T-helper 1 cell treated with Interleukin-12 subunit alpha and Interleukin-12 subunit beta and Interleukin-4 antibody, amounts not matched to agents 30 ng/mL and 1 ng/mL, for 36 hours (primary cell): ENCODE measurements at regions not wholly inside any gene's neighbourhood (a gene's known extent, or its start where the extent isn't known, plus 50 kb on each side); places are given as distances from the start of the nearest gene placed in this dataset.

ENCODE experiments used
- intact Hi-C: fragments of 100-400 bp; cut with micrococcal nuclease; formaldehyde crosslinking; loops from one replicate; pipeline ENCODE4 v1.15.1; 2024

GRCh38 chr4:137209240-137209639 lies 323.1 kb downstream of the PCDH18 start:
- intact Hi-C loops = no loop called here

- intact Hi-C loops = no loop called here
Observed at GRCh38 chr4:137206781-137207180, 325.5 kb downstream of the PCDH18 start.

DNA sequence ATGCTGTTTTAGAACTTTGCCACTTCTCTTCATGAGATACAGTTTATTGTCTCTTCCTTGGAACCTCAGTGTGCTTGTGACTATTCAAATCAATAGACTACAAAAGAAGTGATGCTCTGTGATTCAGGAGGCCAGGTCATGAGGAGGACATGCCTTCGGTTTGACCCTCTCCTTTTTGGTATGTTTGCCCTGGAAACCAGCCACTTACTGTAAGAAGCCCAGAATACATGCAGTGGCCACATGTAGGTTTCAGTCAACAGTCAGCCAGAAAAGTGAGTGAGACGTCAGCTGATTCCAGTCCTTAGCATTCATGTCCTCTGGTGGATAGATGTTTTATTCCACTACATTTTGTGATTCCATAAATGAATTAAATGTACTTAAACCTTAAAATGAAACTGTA lies 328.7 kb downstream of the PCDH18 start:
- intact Hi-C loops = no loop called here

- intact Hi-C loops = no loop called here
Observed at GRCh38 chr4:137200322-137200721, 332.0 kb downstream of the PCDH18 start.

DNA sequence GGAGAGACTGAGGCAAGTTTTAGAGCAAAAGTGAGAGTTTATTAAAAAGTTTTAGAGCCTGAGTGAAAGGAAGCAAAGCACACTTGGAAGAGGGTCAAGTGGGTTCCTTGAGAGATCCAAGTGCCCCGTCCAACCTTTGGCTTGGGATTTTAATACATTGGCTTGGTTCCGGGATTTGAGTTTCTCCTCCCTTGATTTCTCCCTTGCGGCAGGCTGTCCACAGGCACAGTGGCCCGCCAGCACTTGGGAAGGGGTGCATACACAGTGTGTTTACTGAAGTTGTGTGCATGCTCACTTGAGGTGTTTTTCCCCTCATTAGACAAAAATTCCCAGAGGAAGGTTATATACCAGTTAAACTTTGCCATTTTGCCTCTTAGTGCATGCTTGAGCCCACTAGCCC lies 333.5 kb downstream of the PCDH18 start:
- intact Hi-C loops = no loop called here

DNA sequence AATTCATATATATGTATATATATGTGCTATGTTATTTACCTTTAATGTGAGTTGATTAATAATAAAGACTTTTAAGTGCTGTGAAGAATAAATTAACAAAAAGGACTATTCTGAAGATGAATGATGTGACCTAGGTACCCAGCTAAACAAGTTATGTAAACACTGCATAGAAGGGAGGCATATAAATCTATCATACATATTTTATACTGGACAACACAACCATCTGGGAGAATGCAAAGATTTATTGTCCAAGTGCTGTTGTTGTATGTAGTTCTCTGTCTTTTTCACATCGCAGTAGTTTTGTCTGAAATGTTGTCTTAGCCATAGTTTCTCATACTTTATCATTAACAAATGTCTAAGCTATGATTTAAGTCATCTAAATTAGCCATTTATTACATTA lies 337.6 kb downstream of the PCDH18 start:
- intact Hi-C loops = no loop called here

DNA sequence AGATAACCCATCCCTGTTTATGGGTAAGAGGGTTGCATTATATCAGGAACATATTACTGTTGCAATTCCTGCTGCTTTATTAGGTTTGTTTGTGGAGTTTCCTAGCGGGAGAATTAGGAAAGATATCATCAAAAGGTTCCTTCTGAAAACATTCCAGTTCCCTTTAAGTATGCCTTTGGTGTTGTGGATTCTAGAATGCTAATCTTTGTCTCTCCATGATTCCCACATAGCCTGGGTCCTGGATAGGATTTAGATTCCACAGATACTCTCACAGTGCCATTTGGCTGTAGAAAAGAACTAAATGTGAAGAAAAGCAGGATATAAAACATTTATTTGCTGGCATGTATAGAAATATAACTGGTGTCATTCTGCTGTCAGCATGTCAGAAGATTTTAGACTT lies 338.7 kb downstream of the PCDH18 start:
- intact Hi-C loops = no loop called here

DNA sequence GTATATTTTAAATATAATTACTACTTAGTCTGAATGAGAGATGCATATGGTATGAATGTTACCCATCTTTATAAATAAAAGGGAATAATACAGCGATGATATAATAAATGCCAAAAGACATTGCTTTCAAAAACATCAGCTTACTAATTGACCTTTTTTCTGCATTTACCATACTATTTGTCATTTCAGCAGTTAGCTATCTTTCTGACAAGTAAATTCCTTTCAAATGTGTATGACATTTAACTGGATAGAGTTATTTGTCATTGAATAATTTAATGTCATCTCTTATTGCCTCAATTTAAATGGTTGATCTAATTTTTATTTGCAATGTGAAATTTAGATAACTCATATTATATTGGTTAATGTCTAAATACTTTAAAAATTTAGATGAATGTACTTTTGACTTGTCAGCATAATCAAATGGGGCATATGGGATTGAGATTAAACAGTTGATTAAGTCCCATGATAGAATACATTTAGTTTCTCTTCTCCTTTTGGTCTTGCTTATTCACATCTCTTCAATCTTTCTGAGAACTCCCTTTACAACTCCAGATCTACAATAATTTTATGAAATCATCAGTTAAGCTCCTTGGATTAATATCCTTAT lies 350.9 kb downstream of the PCDH18 start:
- intact Hi-C loops = no loop called here

DNA sequence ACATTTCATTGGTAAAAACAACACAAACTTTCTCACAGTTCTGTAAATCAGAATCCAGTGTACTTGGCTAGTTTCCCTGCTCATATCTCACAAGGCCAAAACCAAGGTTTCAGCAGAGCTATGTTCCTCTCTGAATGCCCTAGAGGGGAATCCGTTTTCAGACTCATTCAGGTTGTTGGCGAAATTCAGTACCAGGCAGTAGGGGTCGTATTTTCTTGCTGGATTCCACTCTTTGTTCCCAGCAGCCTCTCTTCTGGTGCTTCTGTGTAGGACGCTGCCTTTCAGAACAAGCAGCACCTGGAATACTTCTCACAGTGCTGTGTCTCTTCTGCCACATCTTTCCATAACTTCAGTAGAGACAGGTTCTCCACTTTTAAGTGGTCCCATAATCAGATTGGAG lies 351.9 kb downstream of the PCDH18 start:
- intact Hi-C loops = no loop called here

- intact Hi-C loops = no loop called here
Observed at GRCh38 chr4:137156807-137157206, 375.5 kb downstream of the PCDH18 start.

DNA sequence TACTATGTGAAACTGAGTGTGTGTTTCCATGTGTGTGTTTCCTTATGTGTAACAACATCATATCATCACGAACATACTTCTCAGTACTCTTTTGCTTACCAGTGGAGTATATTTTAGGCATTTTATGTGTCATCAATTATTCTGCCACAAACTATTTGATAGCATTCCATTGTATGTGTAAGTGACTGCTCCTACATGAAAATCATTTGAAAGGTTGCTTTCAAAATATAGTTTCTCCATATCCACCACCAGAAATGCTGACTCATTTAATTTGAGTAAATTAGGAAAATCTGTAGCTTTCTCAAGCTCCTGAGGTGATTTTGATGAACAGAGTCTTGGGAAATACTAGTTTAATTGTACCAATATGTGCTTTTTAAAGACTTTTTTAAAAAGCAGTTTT lies 376.2 kb downstream of the PCDH18 start:
- intact Hi-C loops = no loop called here

DNA sequence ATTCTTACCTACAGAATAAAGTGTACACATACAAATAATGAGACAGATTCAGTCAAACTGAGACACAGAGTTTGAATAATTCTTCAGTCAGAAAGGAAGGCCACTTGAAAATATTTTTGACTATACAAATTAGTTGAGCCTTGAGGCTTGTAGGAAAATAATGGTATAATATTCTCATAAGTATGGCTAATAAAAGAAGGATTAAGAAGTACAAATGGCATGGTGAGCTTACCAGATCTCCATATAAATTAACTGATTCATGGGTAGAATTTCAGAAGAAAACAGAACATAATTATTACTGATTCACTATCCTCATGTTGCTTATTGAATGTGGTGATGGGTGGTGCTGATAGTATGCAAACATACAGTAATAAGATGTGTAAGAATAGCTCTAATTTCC lies 401.1 kb downstream of the PCDH18 start:
- intact Hi-C loops = no loop called here

GRCh38 chr4:137129845-137130244 lies 402.4 kb downstream of the PCDH18 start:
- intact Hi-C loops = no loop called here

DNA sequence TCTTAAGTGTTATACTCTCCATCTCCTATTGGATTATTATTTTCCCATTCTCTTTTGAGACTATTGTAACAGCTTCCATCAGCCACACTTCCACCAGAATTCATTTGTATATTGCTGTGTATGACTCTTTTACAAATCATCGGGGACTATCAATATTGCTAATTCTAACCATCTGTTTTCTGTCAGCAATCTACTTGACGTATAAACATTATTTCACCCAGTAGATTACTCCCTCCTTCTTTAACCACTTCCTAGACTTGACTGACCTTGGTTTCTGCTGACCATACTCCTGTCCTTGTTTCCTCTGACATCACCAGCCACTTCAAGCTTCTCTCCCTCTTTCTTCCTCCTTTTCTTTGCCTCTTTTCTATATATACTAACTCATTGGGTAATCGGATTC lies 402.9 kb downstream of the PCDH18 start:
- intact Hi-C loops = no loop called here

DNA sequence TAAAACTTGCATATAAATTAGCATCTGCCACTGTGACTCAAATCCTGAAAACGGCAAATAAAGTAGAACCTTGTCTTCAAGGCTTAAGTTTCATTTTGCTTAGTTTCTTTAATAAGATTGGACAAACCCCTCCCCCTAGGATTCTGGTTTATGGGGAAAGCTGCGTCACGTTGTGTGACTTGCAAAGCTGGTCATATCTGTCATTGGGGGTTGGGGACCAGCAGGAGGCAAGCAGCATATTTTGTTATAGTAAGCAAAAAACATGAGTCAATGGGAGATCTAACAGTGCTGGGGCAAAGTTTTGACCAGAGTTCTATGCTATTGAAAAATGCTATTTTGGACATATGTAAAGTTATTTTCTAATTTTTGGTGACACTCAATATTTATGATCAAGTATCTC lies 407.3 kb downstream of the PCDH18 start:
- intact Hi-C loops = no loop called here

DNA sequence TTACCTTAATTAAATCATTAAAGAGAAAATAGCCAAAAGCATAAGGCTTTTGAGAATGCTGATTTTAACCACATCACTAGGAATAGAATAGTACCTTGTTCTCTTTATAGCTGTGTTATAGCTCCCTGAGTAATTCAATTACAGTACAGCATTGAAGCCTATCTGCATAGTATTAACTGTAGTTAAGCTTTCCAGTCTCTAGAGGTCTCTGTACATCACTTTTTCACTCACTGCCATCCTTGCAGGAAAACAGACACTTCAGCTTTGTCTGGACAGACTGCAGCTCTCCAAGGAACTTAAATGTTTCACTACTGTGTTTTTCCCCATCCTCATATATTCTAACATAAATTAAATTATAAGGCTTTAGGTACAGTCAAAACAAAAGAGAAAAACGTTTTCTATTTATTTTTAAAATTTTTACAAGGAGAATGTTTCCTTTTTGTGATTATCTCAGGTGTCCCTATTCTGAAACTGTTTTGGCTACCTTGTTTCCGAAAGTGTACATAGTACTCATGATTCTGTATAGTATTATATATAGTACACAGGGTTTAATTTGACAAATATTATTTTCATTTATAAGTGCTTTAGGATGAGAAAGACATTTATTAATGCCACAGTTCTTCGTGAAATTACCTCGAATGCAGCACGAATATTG lies 407.9 kb downstream of the PCDH18 start:
- intact Hi-C loops = loop anchor here (1.0 kb wide), 2 partner anchors 737 to 1557 kb away; no protein-coding TSS in a partner anchor

DNA sequence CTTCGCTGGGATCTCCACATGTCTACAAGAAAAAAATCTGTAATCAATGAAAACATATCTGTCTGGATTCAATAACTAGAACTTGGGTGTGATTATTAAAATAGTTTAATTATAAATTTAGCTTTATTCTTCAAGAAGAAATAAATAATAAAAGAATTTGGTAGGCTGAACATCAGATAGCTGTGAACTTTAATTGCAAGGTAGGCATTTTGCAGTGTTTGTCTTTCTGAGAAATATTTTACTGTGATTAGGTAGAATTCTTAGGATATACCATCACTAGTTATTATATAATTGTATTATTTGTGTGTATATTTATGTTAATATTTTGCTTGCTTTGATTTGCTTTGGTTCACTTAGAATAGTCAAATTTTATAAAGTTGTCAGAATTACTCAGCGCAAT lies 409.4 kb downstream of the PCDH18 start:
- intact Hi-C loops = no loop called here

- intact Hi-C loops = no loop called here
Observed at GRCh38 chr4:137116144-137116543, 416.1 kb downstream of the PCDH18 start.

- intact Hi-C loops = no loop called here
Observed at GRCh38 chr4:137106733-137107132, 425.6 kb downstream of the PCDH18 start.

DNA sequence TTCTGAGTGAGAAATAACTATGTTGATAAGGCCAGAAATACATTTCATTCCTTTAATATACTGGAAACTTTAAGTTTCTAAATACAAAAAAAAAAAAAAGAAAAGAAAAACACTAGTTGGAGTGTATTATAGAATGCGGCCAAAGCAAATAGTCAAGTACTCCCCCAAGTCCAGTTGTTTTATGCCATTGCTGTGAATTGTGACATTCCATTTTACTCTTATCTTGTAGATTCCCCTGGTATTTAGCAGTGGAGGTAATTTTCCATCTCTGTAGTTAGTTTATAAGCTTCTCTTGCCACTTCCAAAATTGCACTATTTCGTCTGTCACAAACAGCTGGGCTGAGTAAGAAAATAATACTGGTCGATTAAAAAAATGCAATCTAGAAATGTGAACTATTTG lies 426.0 kb downstream of the PCDH18 start:
- intact Hi-C loops = no loop called here

- intact Hi-C loops = no loop called here
Observed at GRCh38 chr4:137090951-137091350, 441.3 kb downstream of the PCDH18 start.

DNA sequence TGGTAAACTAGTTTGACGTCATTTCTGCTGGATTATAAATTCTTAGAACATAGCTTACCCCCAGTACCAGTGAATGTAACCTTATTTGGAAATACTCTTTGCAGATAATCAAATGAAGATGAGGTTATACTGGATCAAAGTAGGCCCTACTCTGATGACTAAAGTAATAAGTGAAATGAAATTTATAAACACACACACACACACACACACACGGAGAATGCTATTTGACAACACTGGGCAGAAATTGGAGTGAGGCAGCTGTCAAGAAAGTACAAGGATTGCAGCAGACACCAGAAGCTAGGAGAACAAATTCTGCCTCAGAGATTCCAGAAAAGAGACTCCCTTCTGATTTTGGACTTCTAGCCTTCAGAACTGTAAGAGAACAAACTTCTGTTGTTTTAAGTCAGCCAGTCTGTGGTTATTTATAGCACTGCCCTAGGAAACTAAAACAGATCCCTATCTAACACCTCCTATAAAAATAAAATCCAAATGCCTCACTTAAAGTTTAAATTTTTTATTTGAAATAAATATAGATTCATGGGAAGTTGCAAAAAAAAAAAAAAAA lies 448.6 kb downstream of the PCDH18 start:
- intact Hi-C loops = no loop called here

- intact Hi-C loops = no loop called here
Observed at GRCh38 chr4:137082061-137082460, 450.2 kb downstream of the PCDH18 start.
